ENCODE measurements at regions not wholly inside any gene's neighbourhood (a gene's known extent, or its start where the extent isn't known, plus 50 kb on each side); places are given as distances from the start of the nearest gene placed in this dataset.
"Not testable (repeated sequence)": the region's sequence is repeated elsewhere in the genome, so short reads cannot be mapped to it uniquely, and the experiment has no call there.

- H3K4me3 ChIP-seq, result no peak overlapping the region
- DNase-seq, result no peak
- no peaks in the 10 kb centered on the region for H3K36me3 ChIP-seq (replicated peaks in 1 of 2)
- intact Hi-C loops (cut with DNase I), result no loop called here
- H3K4me1 ChIP-seq (replicated peaks in 1 of 2), result no peaks in the 10 kb centered on the region
- H3K27ac ChIP-seq, result no peak overlapping the region
- no peak for TF ChIP-seq POLR2A (IDR thresholded peaks at IDR 0.05)
- TF ChIP-seq CTCF (IDR thresholded peaks at IDR 0.05), result no peak
- H3K9me3 ChIP-seq (replicated peaks in 1 of 3), result no peaks in the 10 kb centered on the region
- no peaks in the 10 kb centered on the region for H3K27me3 ChIP-seq
- 90 to 98% (median 92%) methylated on average over 3 of the region's 3 CpGs for WGBS, 4 donors
Observed at GRCh38 chr1:184183919-184184318, 132.4 kb downstream of the TSEN15 start.

GRCh38 chr1:184184614-184185013, 133.1 kb downstream of the TSEN15 start:
- 94 to 100% (median 99%) methylated on average over 3 of the region's 3 CpGs for WGBS, 4 donors
- H3K4me3 ChIP-seq; H3K27ac ChIP-seq; H3K4me1 ChIP-seq (replicated peaks in 1 of 2); DNase-seq; H3K36me3 ChIP-seq (replicated peaks in 1 of 2); H3K27me3 ChIP-seq; intact Hi-C loops (cut with DNase I); H3K9me3 ChIP-seq (replicated peaks in 1 of 3): not testable (repeated sequence)

GRCh38 chr1:184185347-184185746, 133.8 kb downstream of the TSEN15 start:
- intact Hi-C loops (cut with DNase I), result no loop called here

GRCh38 chr1:184186167-184186566, 134.6 kb downstream of the TSEN15 start:
- H3K9me3 ChIP-seq (replicated peaks in 1 of 3), result no peaks in the 10 kb centered on the region
- H3K36me3 ChIP-seq (replicated peaks in 1 of 2), result no peaks in the 10 kb centered on the region
- peaks cover 9 to 20% of the 10 kb centered on the region in 2 donors for H3K4me1 ChIP-seq (replicated peaks in 1 of 2)
- intact Hi-C loops (cut with DNase I), result no loop called here
- no peak for DNase-seq
- TF ChIP-seq CTCF (IDR thresholded peaks at IDR 0.05) (no peak), POLR2A (IDR thresholded peaks at IDR 0.05) (no peak)
- no peaks in the 10 kb centered on the region for H3K27me3 ChIP-seq
- no peak overlapping the region for H3K27ac ChIP-seq
- no peak overlapping the region for H3K4me3 ChIP-seq

More at GRCh38 chr1:184185347-184185746, 133.8 kb downstream of the TSEN15 start:
- DNase-seq, result no peak
- Histone ChIP-seq H3K36me3 (replicated peaks in 1 of 2) (no peaks in the 10 kb centered on the region), H3K27me3 (no peaks in the 10 kb centered on the region), H3K27ac (no peak overlapping the region), H3K4me3 (no peak overlapping the region), H3K4me1 (replicated peaks in 1 of 2) (peaks cover 2 to 13% of the 10 kb centered on the region in 2 donors), H3K9me3 (replicated peaks in 1 of 3) (no peaks in the 10 kb centered on the region)
- 86 to 98% (median 96%) methylated on average over 3 of the region's 3 CpGs for WGBS, 4 donors
- no peak for TF ChIP-seq POLR2A (IDR thresholded peaks at IDR 0.05)
- no peak for TF ChIP-seq CTCF (IDR thresholded peaks at IDR 0.05)

- H3K27ac ChIP-seq, result no peak overlapping the region
- intact Hi-C loops (cut with DNase I), result no loop called here
Observed at GRCh38 chr1:184187097-184187496, 135.6 kb downstream of the TSEN15 start.

More at GRCh38 chr1:184187097-184187496, 135.6 kb downstream of the TSEN15 start:
- Histone ChIP-seq H3K9me3 (replicated peaks in 1 of 3) (no peaks in the 10 kb centered on the region), H3K4me3 (no peak overlapping the region), H3K4me1 (replicated peaks in 1 of 2) (peaks cover 9 to 24% of the 10 kb centered on the region in 2 donors), H3K36me3 (replicated peaks in 1 of 2) (no peaks in the 10 kb centered on the region), H3K27me3 (no peaks in the 10 kb centered on the region)
- WGBS, 4 donors, result 88 to 94% (median 90%) methylated on average over 3 of the region's 3 CpGs
- TF ChIP-seq POLR2A (IDR thresholded peaks at IDR 0.05), result no peak
- no peak for TF ChIP-seq CTCF (IDR thresholded peaks at IDR 0.05)
- DNase-seq, result no peak
